22Rv1 (cell line): ENCODE measurements at regions not wholly inside any gene's neighbourhood (a gene's known extent, or its start where the extent isn't known, plus 50 kb on each side); places are given as distances from the start of the nearest gene placed in this dataset.
"Not testable (repeated sequence)": the region's sequence is repeated elsewhere in the genome, so short reads cannot be mapped to it uniquely, and the experiment has no call there.

ENCODE experiments used
- H3K27ac ChIP-seq: fragments of 450-650 bp; 2 replicates; pipeline ENCODE4 v1.5.1; 2017
- ZFX ChIP-seq: fragments of 450-650 bp; IDR thresholded peaks from 2 replicates; pipeline ENCODE4 v1.6.1; 2017; ENCODE audit warnings: antibody characterized with exemption, borderline replicate concordance
- TF ChIP-seq, protein P1 (sequence below): fragments of 450-650 bp; IDR thresholded peaks from 2 replicates; pipeline ENCODE4 v1.5.1; 2017; ENCODE audit warnings: mild to moderate bottlenecking

DNA sequence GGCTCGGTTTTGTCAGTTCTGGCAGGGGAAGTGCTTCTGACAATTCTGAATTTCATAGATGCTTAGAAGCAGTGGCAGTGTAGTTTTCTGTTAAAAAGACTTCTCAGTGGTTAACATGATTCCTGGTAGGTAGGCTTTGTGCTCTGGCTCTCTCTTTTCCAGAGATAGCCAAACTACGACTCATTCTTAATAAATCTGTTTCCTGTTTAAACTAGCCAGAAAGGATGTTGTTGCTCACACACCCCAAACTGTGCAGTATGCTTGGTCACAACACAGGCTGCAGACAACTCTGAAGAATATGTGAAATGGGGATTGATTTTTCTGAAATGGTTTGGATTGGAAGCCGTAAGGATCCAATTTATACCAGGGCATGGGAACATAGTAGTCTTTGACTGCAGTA, 711.5 kb downstream of the PCDH17 start:
- TF ChIP-seq ZFX: no peak
- TF ChIP-seq, protein P1, sequence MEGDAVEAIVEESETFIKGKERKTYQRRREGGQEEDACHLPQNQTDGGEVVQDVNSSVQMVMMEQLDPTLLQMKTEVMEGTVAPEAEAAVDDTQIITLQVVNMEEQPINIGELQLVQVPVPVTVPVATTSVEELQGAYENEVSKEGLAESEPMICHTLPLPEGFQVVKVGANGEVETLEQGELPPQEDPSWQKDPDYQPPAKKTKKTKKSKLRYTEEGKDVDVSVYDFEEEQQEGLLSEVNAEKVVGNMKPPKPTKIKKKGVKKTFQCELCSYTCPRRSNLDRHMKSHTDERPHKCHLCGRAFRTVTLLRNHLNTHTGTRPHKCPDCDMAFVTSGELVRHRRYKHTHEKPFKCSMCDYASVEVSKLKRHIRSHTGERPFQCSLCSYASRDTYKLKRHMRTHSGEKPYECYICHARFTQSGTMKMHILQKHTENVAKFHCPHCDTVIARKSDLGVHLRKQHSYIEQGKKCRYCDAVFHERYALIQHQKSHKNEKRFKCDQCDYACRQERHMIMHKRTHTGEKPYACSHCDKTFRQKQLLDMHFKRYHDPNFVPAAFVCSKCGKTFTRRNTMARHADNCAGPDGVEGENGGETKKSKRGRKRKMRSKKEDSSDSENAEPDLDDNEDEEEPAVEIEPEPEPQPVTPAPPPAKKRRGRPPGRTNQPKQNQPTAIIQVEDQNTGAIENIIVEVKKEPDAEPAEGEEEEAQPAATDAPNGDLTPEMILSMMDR: no peak
- no peak overlapping the region for H3K27ac ChIP-seq

DNA sequence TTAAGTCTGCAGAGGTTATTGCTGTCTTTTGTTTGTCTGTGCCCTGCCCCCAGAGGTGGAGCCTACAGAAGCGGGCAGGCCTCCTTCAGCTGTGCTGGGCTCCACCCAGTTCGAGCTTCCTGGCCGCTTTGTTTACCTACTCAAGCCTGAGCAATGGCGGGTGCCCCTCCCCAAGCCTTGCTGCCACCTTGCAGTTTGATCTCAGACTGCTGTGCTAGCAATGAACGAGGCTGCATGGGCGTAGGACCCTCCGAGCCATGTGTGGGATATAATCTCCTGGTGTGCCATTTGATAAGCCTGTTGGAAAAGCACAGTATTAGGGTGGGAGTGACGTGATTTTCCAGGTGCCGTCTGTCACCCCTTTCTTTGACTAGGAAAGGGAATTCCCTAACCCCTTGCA, 720.6 kb downstream of the PCDH17 start:
- not testable (repeated sequence) for H3K27ac ChIP-seq

DNA sequence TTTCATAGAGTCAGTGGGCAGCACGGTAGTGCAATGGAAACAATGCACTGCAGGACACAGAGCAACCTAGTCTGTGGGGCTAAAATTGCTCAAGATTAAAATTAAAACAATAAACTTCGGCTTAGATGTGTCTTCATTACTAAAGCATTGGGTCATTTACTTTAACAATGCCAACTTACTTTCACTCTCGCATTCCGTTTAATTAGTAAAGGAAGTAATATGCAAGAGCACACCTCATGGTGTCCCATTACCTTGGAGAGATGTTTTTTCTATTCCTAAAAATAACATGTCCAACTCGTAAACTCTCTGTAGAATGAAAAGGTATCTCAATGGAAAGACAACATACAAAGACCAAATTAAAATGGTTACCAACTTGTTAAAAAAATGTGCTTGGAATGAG, 738.4 kb downstream of the PCDH17 start:
- H3K27ac ChIP-seq: no peak overlapping the region
- TF ChIP-seq, protein P1: no peak
- TF ChIP-seq ZFX: no peak

DNA sequence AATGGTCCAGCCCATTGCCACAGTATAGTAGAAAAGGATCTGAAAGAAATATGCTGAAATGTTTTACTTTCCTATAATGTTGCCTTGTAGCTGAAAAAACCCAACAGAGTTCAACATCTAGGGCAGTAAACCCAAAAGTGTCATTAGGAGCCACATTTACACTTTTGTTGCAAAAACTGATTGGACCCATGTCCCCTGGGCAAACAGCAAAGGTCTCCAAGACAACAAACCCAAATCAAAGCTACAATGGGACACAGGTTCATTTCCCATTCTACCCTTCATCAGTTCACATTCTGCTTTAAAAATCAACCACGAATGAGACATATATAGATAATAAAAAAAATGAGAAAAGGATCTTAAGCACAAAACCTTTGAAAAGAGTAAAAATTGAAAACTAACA, 744.8 kb downstream of the PCDH17 start:
- no peak for TF ChIP-seq ZFX
- TF ChIP-seq, protein P1: no peak
- no peak overlapping the region for H3K27ac ChIP-seq

DNA sequence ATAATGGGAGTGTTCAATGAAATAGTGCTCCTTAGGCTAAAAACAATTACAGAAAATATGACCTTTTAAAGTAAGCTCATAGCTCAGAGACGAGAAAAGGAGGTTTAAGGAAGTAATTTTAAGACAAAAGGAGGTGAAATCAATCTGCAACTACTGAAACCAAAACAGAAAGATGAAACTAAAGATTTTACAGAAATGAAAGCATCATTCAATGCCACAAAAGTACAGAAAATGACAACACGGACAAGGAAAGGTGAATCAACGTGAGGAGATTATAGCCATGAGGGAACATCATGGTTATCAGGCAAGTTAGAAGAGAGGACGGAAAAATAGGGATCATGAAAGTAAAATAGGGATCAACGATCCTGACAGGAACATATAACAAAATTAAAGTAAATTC, 745.2 kb downstream of the PCDH17 start:
- no peak overlapping the region for H3K27ac ChIP-seq
- TF ChIP-seq ZFX: no peak
- TF ChIP-seq, protein P1: no peak

DNA sequence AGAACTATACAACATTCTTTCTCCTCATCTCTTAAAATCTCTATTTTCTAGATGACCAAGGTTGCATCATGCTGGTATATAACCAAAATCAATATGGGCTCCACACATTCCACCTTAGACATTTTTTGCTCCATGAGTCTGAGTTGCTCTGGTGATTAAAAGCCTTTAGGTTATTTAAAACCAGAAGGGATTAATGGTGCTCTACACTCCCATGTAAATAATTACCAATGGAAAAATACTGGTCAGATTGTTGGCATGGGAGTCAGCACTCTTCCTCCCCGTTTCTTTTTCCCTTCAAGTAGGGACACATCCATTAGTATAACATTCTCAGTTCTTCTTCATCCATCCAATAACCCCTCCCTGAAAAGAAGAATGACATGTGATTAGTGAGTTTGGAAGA, 747.7 kb downstream of the PCDH17 start:
- H3K27ac ChIP-seq: no peak overlapping the region
- TF ChIP-seq ZFX: no peak
- TF ChIP-seq, protein P1: no peak

DNA sequence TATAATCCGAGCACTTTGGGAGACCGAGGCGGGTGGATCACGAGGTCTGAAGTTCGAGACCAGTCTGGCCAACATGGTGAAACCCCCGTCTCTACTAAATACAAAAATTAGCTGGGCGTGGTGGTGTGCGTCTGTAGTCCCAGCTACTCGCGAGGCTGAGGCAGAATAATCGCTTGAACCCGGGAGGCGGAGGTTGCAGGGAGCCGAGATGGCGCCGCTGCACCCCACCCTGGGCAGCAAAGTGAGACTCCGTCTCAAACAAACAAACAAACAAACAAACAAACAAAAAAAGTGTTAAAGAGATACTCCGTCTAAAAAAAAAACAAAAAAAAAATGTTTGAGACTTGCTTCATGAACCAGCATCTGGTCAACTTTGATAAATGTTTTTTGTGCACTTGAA, 753.8 kb downstream of the PCDH17 start:
- not testable (repeated sequence) for H3K27ac ChIP-seq

DNA sequence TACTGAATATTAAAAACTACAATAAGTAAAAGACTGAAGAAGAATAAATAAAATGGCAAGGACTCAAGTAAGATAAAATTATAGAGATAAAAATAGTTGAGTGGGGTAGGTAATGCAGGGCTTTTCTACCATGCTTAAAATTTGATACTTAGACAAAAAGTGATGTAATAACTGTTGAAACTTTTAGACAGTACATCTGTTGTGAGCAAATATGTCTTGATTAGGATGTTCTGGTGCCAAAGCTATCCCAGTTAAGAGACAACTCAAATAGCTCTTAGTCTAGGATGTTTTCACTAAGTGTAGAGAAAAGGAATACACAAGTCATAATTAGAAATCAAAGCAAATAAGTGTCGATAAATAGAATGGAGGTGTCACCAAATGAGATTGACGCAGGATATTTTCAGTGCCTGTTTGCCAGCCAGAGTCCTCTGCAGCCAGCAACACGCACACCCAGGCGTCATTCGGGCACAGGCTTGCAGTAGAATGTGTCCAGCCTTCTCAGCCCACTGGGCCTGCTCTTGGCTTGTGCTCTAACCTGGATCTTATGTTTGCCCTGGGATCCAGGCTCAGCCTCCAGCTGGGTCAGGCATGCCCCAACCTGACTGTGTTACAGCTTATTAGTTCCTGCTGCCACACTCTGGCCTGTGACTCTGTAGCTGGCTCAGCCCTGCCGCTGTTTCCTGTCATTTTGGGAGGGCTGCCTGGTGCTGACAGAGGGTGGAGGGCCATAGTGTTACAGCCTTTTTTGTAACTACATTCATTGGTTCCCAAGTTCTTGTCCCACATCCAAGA, 766.2 kb downstream of the PCDH17 start:
- no peak for TF ChIP-seq ZFX
- TF ChIP-seq, protein P1: no peak
- H3K27ac ChIP-seq: no peak overlapping the region
